SK-N-SH (cell line): ENCODE measurements at regions not wholly inside any gene's neighbourhood (a gene's known extent, or its start where the extent isn't known, plus 50 kb on each side); places are given as distances from the start of the nearest gene placed in this dataset.

Source experiments
- CTCF ChIA-PET: fragments of 300-600, 350-600 bp; formaldehyde crosslinking; extraction: SDS; loops from one replicate; lab custom pipeline; 2021; lab: Yijun Ruan, JAX
- POLR2A ChIA-PET: fragments of 350-600 bp; sonication (Branson Sonifier 250); formaldehyde crosslinking; extraction: SDS; loops from one replicate; lab custom pipeline; 2020; ENCODE audit warnings: antibody characterized with exemption, inconsistent platforms; lab: Yijun Ruan, JAX
- DNase-seq: peaks from one replicate; pipeline ENCODE4 v3.0.0; 2012
- H2AFZ ChIP-seq: fragments of 200-600 bp; sonication (generic); 2 replicates; pipeline ENCODE4 v1.8.1; 2016; ENCODE audit warnings: antibody characterized with exemption, mild to moderate bottlenecking, low read depth
- H3F3A ChIP-seq: fragments of 200-600 bp; sonication (generic); replicated peaks from 2 replicates; pipeline ENCODE3; 2016; ENCODE audit warnings: antibody characterized with exemption, mild to moderate bottlenecking; ENCODE audit not compliant: insufficient read depth
- H3K27ac ChIP-seq, 2 experiments: fragments of 200-500 bp in 1 of 2; fragments of 200-600 bp in 1 of 2; sonication (Bioruptor generic) in 1 of 2; sonication (generic), shearing (Covaris generic) in 1 of 2; 2 replicates each; pipeline versions ENCODE4 v1.5.1 to v1.6.1; 2014 to 2016; ENCODE audit warnings: low read depth in 2 of 2, inconsistent platforms in 1 of 2, low read length in 1 of 2, mild to moderate bottlenecking in 1 of 2, mixed read lengths in 1 of 2
- H3K27me3 ChIP-seq: fragments of 200-600 bp; sonication (generic), shearing (Covaris generic); 2 replicates; pipeline ENCODE4 v1.6.1; 2016; ENCODE audit warnings: mixed run types; ENCODE audit not compliant: insufficient read depth
- H3K36me3 ChIP-seq, 2 experiments: fragments of 200-500 bp in 1 of 2; fragments of 200-600 bp in 1 of 2; sonication (Bioruptor generic) in 1 of 2; sonication (generic) in 1 of 2; replicated peaks in 1 of 2; 2 replicates each; pipeline versions ENCODE3 to v1.5.1; 2014 to 2016; ENCODE audit warnings: low read length in 1 of 2, mild to moderate bottlenecking in 1 of 2; ENCODE audit not compliant: insufficient read depth in 2 of 2, control insufficient read depth in 1 of 2
- H3K4me1 ChIP-seq, 2 experiments: fragments of 200-500 bp in 1 of 2; fragments of 200-600 bp in 1 of 2; sonication (Bioruptor generic) in 1 of 2; sonication (generic), shearing (Covaris generic) in 1 of 2; 2 replicates each; pipeline versions ENCODE4 v1.5.1 to v1.6.1; 2014 to 2016; ENCODE audit warnings: low read depth in 1 of 2, low read length in 1 of 2, mixed run types in 1 of 2; ENCODE audit not compliant: insufficient read depth in 2 of 2, control insufficient read depth in 1 of 2
- H3K4me2 ChIP-seq: fragments of 200-600 bp; sonication (generic), shearing (Covaris generic); 2 replicates; pipeline ENCODE4 v1.6.1; 2017; ENCODE audit warnings: mixed run types
- H3K4me3 ChIP-seq, 2 experiments: fragments of 200-500 bp in 1 of 2; fragments of 200-600 bp in 1 of 2; sonication (Bioruptor generic) in 1 of 2; sonication (generic), shearing (Covaris generic) in 1 of 2; 2 replicates each; pipeline versions ENCODE4 v1.5.1 to v1.8.1; 2014 to 2016; ENCODE audit warnings: low read depth in 2 of 2, inconsistent platforms in 1 of 2, low read length in 1 of 2, mild to moderate bottlenecking in 1 of 2, mixed read lengths in 1 of 2, moderate library complexity in 1 of 2
- H3K79me2 ChIP-seq: fragments of 200-600 bp; sonication (generic); 2 replicates; pipeline ENCODE4 v1.8.1; 2017; ENCODE audit warnings: mild to moderate bottlenecking; ENCODE audit not compliant: insufficient read depth
- H3K9ac ChIP-seq: fragments of 200-600 bp; sonication (generic); 2 replicates; pipeline ENCODE4 v1.6.1; 2017; ENCODE audit warnings: mixed run types
- H3K9me2 ChIP-seq: fragments of 200-600 bp; sonication (generic); 2 replicates; pipeline ENCODE4 v1.6.1; 2017; ENCODE audit warnings: mixed run types
- H3K9me3 ChIP-seq: fragments of 200-600 bp; sonication (generic); 2 replicates; pipeline ENCODE4 v1.6.1; 2017; ENCODE audit warnings: mixed run types, mild to moderate bottlenecking, moderate library complexity
- H4K20me1 ChIP-seq: fragments of 200-600 bp; sonication (generic); 2 replicates; pipeline ENCODE4 v1.6.1; 2017; ENCODE audit warnings: mild to moderate bottlenecking, mixed run types; ENCODE audit not compliant: insufficient read depth
- CTCF ChIP-seq: fragments of 200-600 bp; sonication (generic); IDR thresholded peaks from 2 replicates; pipeline ENCODE4 v1.6.1; 2017; ENCODE audit warnings: antibody characterized with exemption, mild to moderate bottlenecking, moderate library complexity
- EZH2phosphoT487 ChIP-seq: fragments of 200-600 bp; sonication (generic); IDR thresholded peaks from 2 replicates; pipeline ENCODE4 v1.6.1; 2017; ENCODE audit warnings: low read depth, mixed run types, mild to moderate bottlenecking, antibody characterized with exemption, moderate library complexity, borderline replicate concordance
- FOSL2 ChIP-seq: IDR thresholded peaks from 2 replicates; pipeline ENCODE4 v1.4.0; 2012; ENCODE audit warnings: low read depth, mild to moderate bottlenecking, moderate library complexity, borderline replicate concordance
- GATA2 ChIP-seq: sonication (generic); formaldehyde crosslinking; IDR thresholded peaks from 2 replicates; pipeline ENCODE4 v1.5.0; 2020; ENCODE audit warnings: mild to moderate bottlenecking, missing genetic modification reagents
- IRF3 ChIP-seq: fragments of 150-350 bp; IDR thresholded peaks from 2 replicates; pipeline ENCODE4 v1.6.1; 2016; ENCODE audit warnings: mild to moderate bottlenecking, low read depth, low read length
- NRF1 ChIP-seq: IDR thresholded peaks from 2 replicates; pipeline ENCODE4 v1.6.1; 2012; ENCODE audit warnings: low read depth, mild to moderate bottlenecking, low read length
- RCOR1 ChIP-seq: fragments of 150-350 bp; IDR thresholded peaks from 2 replicates; pipeline ENCODE4 v1.6.1; 2017; ENCODE audit warnings: antibody characterized with exemption, low read length
- REST ChIP-seq: IDR thresholded peaks from 2 replicates; pipeline ENCODE4 v1.6.1; 2012; ENCODE audit warnings: mild to moderate bottlenecking, low read depth, low read length, moderate library complexity
- TEAD4 ChIP-seq: IDR thresholded peaks from 2 replicates; pipeline ENCODE4 v1.4.0; 2012; ENCODE audit warnings: mild to moderate bottlenecking, borderline replicate concordance; ENCODE audit not compliant: insufficient read depth
- USF1 ChIP-seq: IDR thresholded peaks from 2 replicates; pipeline ENCODE4 v1.4.0; 2012; ENCODE audit warnings: low read depth, borderline replicate concordance
- USF2 ChIP-seq: fragments of 150-350 bp; IDR thresholded peaks from 2 replicates; pipeline ENCODE4 v1.6.1; 2017; ENCODE audit warnings: antibody characterized with exemption, low read length, low read depth, borderline replicate concordance
- WGBS: methylation state at CpG from one replicate; pipeline ENCODE4 v1.1.6; 2017; ENCODE audit warnings: low lambda C conversion rate; 5-methylcytosine and 5-hydroxymethylcytosine counted together

- H3K9me2 ChIP-seq, result no peaks in the 10 kb centered on the region
- H3F3A ChIP-seq, result no peaks in the 10 kb centered on the region
- no peak overlapping the region for H3K27ac ChIP-seq
- no peak for TF ChIP-seq FOSL2
- TF ChIP-seq EZH2phosphoT487, result no peak
- no peak for TF ChIP-seq GATA2
- TF ChIP-seq IRF3, result no peak
- no peak for TF ChIP-seq NRF1
- TF ChIP-seq USF1, result no peak
- no peak for TF ChIP-seq USF2
- no peak for TF ChIP-seq TEAD4
- TF ChIP-seq CTCF, result no peak
- H4K20me1 ChIP-seq, result no peaks in the 10 kb centered on the region
- 100% methylated on average over 1 of the region's 1 CpG for WGBS
- H3K4me2 ChIP-seq, result no peak overlapping the region
- H3K4me3 ChIP-seq, result no peak overlapping the region
- ChIA-PET CTCF (no interaction called here), POLR2A (no interaction called here)
- no peak overlapping the region for H2AFZ ChIP-seq
- H3K79me2 ChIP-seq, result no peaks in the 10 kb centered on the region
- H3K36me3 ChIP-seq, result no peaks in the 10 kb centered on the region
- H3K4me1 ChIP-seq, result 0 out of 4 replicates have a peak, but pooled peaks cover 0 to under 1% of the 10 kb centered on the region in 2 experiments
- H3K9me3 ChIP-seq, result no peaks in the 10 kb centered on the region
- DNase-seq, result no peak
- H3K27me3 ChIP-seq, result no peaks in the 10 kb centered on the region
- no peak overlapping the region for H3K9ac ChIP-seq
Measured at GRCh38 chr6:3957321-3957720, 108.1 kb downstream of the FAM50B start.

GRCh38 chr6:3958255-3958654, 109.1 kb downstream of the FAM50B start:
- no peak overlapping the region for H2AFZ ChIP-seq
- no peaks in the 10 kb centered on the region for H3K36me3 ChIP-seq
- no peaks in the 10 kb centered on the region for H3F3A ChIP-seq
- POLR2A ChIA-PET, result no interaction called here
- H3K9ac ChIP-seq, result no peak overlapping the region
- H3K4me1 ChIP-seq, result peaks cover 0 to 5% of the 10 kb centered on the region in 2 experiments; a peak in 1 of 4 replicates
- H3K27ac ChIP-seq, result no peak overlapping the region
- 92% methylated on average over 7 of the region's 7 CpGs for WGBS
- no peak for TF ChIP-seq RCOR1
- no peak for TF ChIP-seq REST
- no peaks in the 10 kb centered on the region for H4K20me1 ChIP-seq
- H3K9me2 ChIP-seq, result no peaks in the 10 kb centered on the region
- no peak overlapping the region for H3K4me3 ChIP-seq
- DNase-seq, result no peak
- no peak overlapping the region for H3K4me2 ChIP-seq
- H3K79me2 ChIP-seq, result no peaks in the 10 kb centered on the region
- CTCF ChIA-PET, result interaction anchor here (1.5 kb wide), 2 partner anchors 20 to 33 kb away, joined by 3 to 4 read pairs; no protein-coding TSS in a partner anchor
- H3K27me3 ChIP-seq, result no peaks in the 10 kb centered on the region
- H3K9me3 ChIP-seq, result no peaks in the 10 kb centered on the region
